Fibroblast of lung (primary cell): ENCODE measurements at regions not wholly inside any gene's neighbourhood (a gene's known extent, or its start where the extent isn't known, plus 50 kb on each side); places are given as distances from the start of the nearest gene placed in this dataset.

Experiments used
- EZH2 ChIP-seq: IDR thresholded peaks from 2 replicates; pipeline ENCODE4 v1.5.1; 2012; ENCODE audit warnings: low read length, control low read depth, mild to moderate bottlenecking; ENCODE audit errors: missing control alignments
- TF ChIP-seq, protein P1 (sequence below), 2 donors: IDR thresholded peaks in 1 of 2; conservative IDR thresholded peaks in 1 of 2; 1 replicate in 1 of 2; 2 replicates in 1 of 2; pipeline ENCODE4 v1.5.1; 2011 to 2012; ENCODE audit warnings: low read length in 2 of 2, control low read depth in 1 of 2, inconsistent platforms in 1 of 2, low read depth in 1 of 2, mild to moderate bottlenecking in 1 of 2

GRCh38 chr4:26127851-26128337 is 192.9 kb upstream of the RBPJ start:
- TF ChIP-seq, protein P1, sequence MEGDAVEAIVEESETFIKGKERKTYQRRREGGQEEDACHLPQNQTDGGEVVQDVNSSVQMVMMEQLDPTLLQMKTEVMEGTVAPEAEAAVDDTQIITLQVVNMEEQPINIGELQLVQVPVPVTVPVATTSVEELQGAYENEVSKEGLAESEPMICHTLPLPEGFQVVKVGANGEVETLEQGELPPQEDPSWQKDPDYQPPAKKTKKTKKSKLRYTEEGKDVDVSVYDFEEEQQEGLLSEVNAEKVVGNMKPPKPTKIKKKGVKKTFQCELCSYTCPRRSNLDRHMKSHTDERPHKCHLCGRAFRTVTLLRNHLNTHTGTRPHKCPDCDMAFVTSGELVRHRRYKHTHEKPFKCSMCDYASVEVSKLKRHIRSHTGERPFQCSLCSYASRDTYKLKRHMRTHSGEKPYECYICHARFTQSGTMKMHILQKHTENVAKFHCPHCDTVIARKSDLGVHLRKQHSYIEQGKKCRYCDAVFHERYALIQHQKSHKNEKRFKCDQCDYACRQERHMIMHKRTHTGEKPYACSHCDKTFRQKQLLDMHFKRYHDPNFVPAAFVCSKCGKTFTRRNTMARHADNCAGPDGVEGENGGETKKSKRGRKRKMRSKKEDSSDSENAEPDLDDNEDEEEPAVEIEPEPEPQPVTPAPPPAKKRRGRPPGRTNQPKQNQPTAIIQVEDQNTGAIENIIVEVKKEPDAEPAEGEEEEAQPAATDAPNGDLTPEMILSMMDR (conservative IDR thresholded peaks at IDR 0.05 in 1 of 2, IDR thresholded peaks at IDR 0.05 in 1 of 2; ENCODE audit: low read depth in 1 of 2, low read length in 2 of 2): no peak
- no peak for TF ChIP-seq EZH2
